Neural cell (in vitro differentiated cells): ENCODE measurements at regions not wholly inside any gene's neighbourhood (a gene's known extent, or its start where the extent isn't known, plus 50 kb on each side); places are given as distances from the start of the nearest gene placed in this dataset.

Source experiments
- H2AFZ ChIP-seq: fragments of 200-600, 300-800 bp; sonication (generic), shearing (Covaris generic); 2 replicates; pipeline ENCODE4 v1.6.0; 2014; ENCODE audit warnings: low read depth, mild to moderate bottlenecking, antibody characterized with exemption, low read length, moderate library complexity
- H3F3A ChIP-seq: fragments of 200-600 bp; shearing (Covaris generic); 2 replicates; pipeline ENCODE4 v1.6.1; 2016; ENCODE audit warnings: mild to moderate bottlenecking, moderate library complexity, mixed read lengths, antibody characterized with exemption, low read length; ENCODE audit not compliant: insufficient read depth, poor library complexity, severe bottlenecking
- H3K27ac ChIP-seq: fragments of 200-600, 300-800 bp; sonication (generic), shearing (Covaris generic); 2 replicates; pipeline ENCODE4 v1.5.1; 2014; ENCODE audit warnings: mild to moderate bottlenecking, low read length, moderate library complexity
- H3K27me3 ChIP-seq: fragments of 300-800, 200-600 bp; sonication (generic), shearing (Covaris generic); 2 replicates; pipeline ENCODE4 v1.6.0; 2014; ENCODE audit warnings: mild to moderate bottlenecking, low read depth, low read length, moderate library complexity; ENCODE audit not compliant: insufficient read depth
- H3K36me3 ChIP-seq: fragments of 300-800, 200-600 bp; sonication (generic), shearing (Covaris generic); 2 replicates; pipeline ENCODE4 v1.5.1; 2014; ENCODE audit warnings: mild to moderate bottlenecking, antibody characterized with exemption, low read length, moderate library complexity; ENCODE audit not compliant: insufficient read depth
- H3K4me2 ChIP-seq: fragments of 300-800, 200-600 bp; sonication (generic), shearing (Covaris generic); 2 replicates; pipeline ENCODE4 v1.6.0; 2014; ENCODE audit warnings: mild to moderate bottlenecking, low read length
- H3K4me3 ChIP-seq: fragments of 300-800, 200-600 bp; sonication (generic), shearing (Covaris generic); 2 replicates; pipeline ENCODE4 v1.5.1; 2014; ENCODE audit warnings: mild to moderate bottlenecking, low read length, moderate library complexity
- H3K79me2 ChIP-seq: fragments of 200-600 bp; shearing (Covaris generic); replicated peaks from 2 replicates; pipeline ENCODE4 v1.6.0; 2014; ENCODE audit warnings: mild to moderate bottlenecking, low read length, moderate library complexity; ENCODE audit not compliant: insufficient read depth
- H3K9ac ChIP-seq: fragments of 300-800, 200-600 bp; sonication (generic), shearing (Covaris generic); 2 replicates; pipeline ENCODE4 v1.6.1; 2016; ENCODE audit warnings: mild to moderate bottlenecking, low read length, mixed read lengths
- H3K9me2 ChIP-seq: fragments of 200-600 bp; shearing (Covaris generic); 2 replicates; pipeline ENCODE4 v1.6.1; 2016; ENCODE audit warnings: mild to moderate bottlenecking, low read length, mixed read lengths; ENCODE audit not compliant: insufficient read depth
- H3K9me3 ChIP-seq: fragments of 200-600, 300-800 bp; sonication (generic), shearing (Covaris generic); 2 replicates; pipeline ENCODE4 v1.6.1; 2016; ENCODE audit warnings: mild to moderate bottlenecking, mixed run types, low read length, moderate library complexity, mixed read lengths
- H4K20me1 ChIP-seq: fragments of 200-600 bp; shearing (Covaris generic); 2 replicates; pipeline ENCODE4 v1.6.1; 2016; ENCODE audit warnings: mild to moderate bottlenecking, mixed run types; ENCODE audit not compliant: insufficient read depth
- CTCF ChIP-seq: fragments of 450-650 bp; IDR thresholded peaks from 2 replicates; pipeline ENCODE4 v1.5.1; 2014; ENCODE audit warnings: antibody characterized with exemption, mild to moderate bottlenecking, moderate library complexity; ENCODE audit not compliant: poor library complexity, severe bottlenecking
- EP300 ChIP-seq: fragments of 450-650 bp; conservative IDR thresholded peaks from 2 replicates; pipeline ENCODE4 v1.6.1; 2014; ENCODE audit warnings: antibody characterized with exemption, mild to moderate bottlenecking, moderate library complexity; ENCODE audit not compliant: poor library complexity, severe bottlenecking
- EZH2 ChIP-seq: fragments of 200-600, 300-800 bp; shearing (Covaris generic), sonication (generic); IDR thresholded peaks from 2 replicates; pipeline ENCODE4 v1.6.1; 2014; ENCODE audit warnings: antibody characterized with exemption, low read length, borderline replicate concordance, mild to moderate bottlenecking; ENCODE audit not compliant: insufficient read depth, poor library complexity, severe bottlenecking
- MXI1 ChIP-seq: fragments of 450-650 bp; conservative IDR thresholded peaks from 2 replicates; pipeline ENCODE4 v1.6.1; 2014; ENCODE audit warnings: antibody characterized with exemption, mild to moderate bottlenecking; ENCODE audit not compliant: poor library complexity, severe bottlenecking
- POLR2AphosphoS5 ChIP-seq: IDR thresholded peaks from 2 replicates; pipeline ENCODE4 v1.6.1; 2012
- RAD21 ChIP-seq: fragments of 450-650 bp; conservative IDR thresholded peaks from 2 replicates; pipeline ENCODE4 v1.6.1; 2014; ENCODE audit warnings: antibody characterized with exemption, mild to moderate bottlenecking, moderate library complexity
- REST ChIP-seq: IDR thresholded peaks from 2 replicates; pipeline ENCODE4 v1.6.1; 2012; ENCODE audit warnings: borderline replicate concordance
- SMC3 ChIP-seq: fragments of 450-650 bp; conservative IDR thresholded peaks from 2 replicates; pipeline ENCODE4 v1.6.1; 2014; ENCODE audit warnings: antibody characterized with exemption, mild to moderate bottlenecking, moderate library complexity; ENCODE audit not compliant: poor library complexity
- TAF1 ChIP-seq: IDR thresholded peaks from 2 replicates; pipeline ENCODE4 v1.6.1; 2012; ENCODE audit warnings: low read depth

GRCh38 chr6:168793649-168794048 lies 352.7 kb downstream of the SMOC2 start:
- Histone ChIP-seq H3K9me2 (no peaks in the 10 kb centered on the region), H3K27me3 (no peaks in the 10 kb centered on the region), H3K4me2 (no peak overlapping the region), H3F3A (no peaks in the 10 kb centered on the region), H3K9me3 (no peaks in the 10 kb centered on the region), H2AFZ (no peak overlapping the region), H4K20me1 (no peaks in the 10 kb centered on the region), H3K79me2 (no peaks in the 10 kb centered on the region), H3K4me3 (no peak overlapping the region), H3K9ac (no peak overlapping the region), H3K27ac (no peak overlapping the region), H3K36me3 (no peaks in the 10 kb centered on the region)
- TF ChIP-seq RAD21: no peak
- no peak for TF ChIP-seq EZH2
- TF ChIP-seq POLR2AphosphoS5: no peak
- TF ChIP-seq EP300: no peak
- no peak for TF ChIP-seq CTCF
- TF ChIP-seq MXI1: no peak
- no peak for TF ChIP-seq SMC3
- no peak for TF ChIP-seq TAF1

DNA sequence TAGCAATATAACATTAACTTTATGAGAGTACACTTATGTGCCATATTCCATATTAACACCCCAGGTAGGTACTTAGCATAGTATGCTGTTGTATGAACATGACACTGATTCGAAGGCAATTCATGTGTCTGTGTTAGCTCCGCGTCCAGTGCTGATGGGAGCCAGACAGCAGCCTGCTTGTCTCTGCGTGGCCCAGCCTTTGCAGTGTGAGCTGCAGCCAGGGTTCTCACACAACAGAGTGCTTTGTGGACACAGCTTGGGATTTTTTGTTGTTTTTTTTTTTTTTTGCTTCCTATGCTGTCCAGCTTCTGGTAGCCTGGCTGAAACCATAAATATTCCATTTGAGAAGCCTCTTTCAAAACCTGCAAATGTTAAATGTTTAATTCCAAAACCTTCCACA lies 350.9 kb downstream of the SMOC2 start:
- Histone ChIP-seq H3K79me2 (no peaks in the 10 kb centered on the region), H3K4me3 (no peak overlapping the region), H3K36me3 (no peaks in the 10 kb centered on the region), H3K4me2 (no peak overlapping the region), H4K20me1 (no peaks in the 10 kb centered on the region), H3K27me3 (no peaks in the 10 kb centered on the region), H2AFZ (no peak overlapping the region), H3K27ac (no peak overlapping the region), H3K9me3 (no peaks in the 10 kb centered on the region), H3K9ac (no peak overlapping the region), H3K9me2 (no peaks in the 10 kb centered on the region), H3F3A (no peaks in the 10 kb centered on the region)
- no peak for TF ChIP-seq SMC3
- TF ChIP-seq POLR2AphosphoS5: no peak
- TF ChIP-seq RAD21: no peak
- no peak for TF ChIP-seq EP300
- no peak for TF ChIP-seq EZH2
- no peak for TF ChIP-seq TAF1
- no peak for TF ChIP-seq REST
- no peak for TF ChIP-seq MXI1
- TF ChIP-seq CTCF: no peak
